ENCODE measurements at regions not wholly inside any gene's neighbourhood (a gene's known extent, or its start where the extent isn't known, plus 50 kb on each side); places are given as distances from the start of the nearest gene placed in this dataset.

DNA sequence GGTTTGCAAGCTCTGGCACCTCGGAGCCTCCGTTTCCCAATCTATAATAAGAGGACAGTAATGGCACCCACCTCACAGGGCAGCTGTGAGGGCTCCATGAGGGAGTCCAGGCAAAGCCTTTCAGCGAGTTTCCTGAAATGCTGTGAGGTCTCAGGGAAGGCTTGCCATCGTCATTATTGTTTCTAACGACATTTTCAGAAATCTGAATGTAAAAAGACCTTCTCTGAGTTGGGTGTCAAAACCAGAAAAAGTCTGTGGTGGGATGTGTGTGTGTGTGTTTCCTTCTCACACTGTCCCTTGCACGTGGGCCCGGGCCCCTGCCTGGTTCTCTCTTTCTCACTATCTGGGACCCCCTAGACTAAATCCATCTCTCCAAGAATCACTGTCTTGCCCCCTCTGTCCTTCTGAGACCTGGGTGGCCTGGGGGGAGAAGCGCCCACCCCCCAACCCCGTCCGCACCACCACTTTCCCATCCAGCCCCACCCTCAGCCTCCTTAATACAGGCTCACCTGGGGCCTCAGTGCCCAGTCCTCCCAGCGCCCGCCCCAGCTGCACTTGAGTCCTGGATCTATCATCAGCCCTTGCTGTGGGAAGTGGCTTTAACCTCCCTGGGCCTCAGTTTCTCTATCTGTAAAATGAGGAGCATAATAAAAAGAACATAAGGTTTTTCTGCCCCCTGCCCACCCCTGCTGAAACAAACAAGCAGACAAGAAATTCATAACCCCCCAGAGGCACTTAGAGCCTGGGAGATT, 180.3 kb downstream of the C9orf50 start:
- Mint-ChIP-seq H3K4me1 (ENCODE audit: unreplicated experiment) (peaks cover 38% of the 10 kb centered on the region), H3K27me3 (peaks cover 17% of the 10 kb centered on the region)
- TF ChIP-seq, protein P1, sequence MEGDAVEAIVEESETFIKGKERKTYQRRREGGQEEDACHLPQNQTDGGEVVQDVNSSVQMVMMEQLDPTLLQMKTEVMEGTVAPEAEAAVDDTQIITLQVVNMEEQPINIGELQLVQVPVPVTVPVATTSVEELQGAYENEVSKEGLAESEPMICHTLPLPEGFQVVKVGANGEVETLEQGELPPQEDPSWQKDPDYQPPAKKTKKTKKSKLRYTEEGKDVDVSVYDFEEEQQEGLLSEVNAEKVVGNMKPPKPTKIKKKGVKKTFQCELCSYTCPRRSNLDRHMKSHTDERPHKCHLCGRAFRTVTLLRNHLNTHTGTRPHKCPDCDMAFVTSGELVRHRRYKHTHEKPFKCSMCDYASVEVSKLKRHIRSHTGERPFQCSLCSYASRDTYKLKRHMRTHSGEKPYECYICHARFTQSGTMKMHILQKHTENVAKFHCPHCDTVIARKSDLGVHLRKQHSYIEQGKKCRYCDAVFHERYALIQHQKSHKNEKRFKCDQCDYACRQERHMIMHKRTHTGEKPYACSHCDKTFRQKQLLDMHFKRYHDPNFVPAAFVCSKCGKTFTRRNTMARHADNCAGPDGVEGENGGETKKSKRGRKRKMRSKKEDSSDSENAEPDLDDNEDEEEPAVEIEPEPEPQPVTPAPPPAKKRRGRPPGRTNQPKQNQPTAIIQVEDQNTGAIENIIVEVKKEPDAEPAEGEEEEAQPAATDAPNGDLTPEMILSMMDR (conservative IDR thresholded peaks at IDR 0.05), result no peak

DNA sequence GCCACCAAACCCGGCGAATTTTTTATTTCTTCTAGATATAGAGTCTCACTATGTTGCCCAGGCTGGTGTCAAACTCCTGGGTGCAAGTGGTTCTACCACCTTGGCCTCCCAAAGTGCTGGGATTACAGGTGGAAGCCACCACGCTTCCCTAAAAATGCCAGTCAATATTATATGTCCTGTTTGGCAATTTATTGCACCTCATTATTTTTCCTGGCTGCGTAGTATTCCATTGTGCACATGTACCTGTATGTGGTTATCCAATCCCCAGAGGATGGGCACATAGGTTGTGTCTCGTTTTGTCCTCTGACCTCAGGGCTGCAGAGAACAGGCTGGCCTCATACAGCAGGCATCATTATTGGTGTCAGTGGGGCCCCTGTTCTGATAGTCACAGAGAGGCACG, 181.7 kb downstream of the C9orf50 start:
- no peak for DNase-seq (ENCODE audit: extremely low spot score, unreplicated experiment)
- Mint-ChIP-seq H3K9me3 (no peaks in the 10 kb centered on the region), H3K27ac (no peak overlapping the region), H3K4me3 (peak overlapping the region; percentile 75), H3K4me1 (ENCODE audit: unreplicated experiment) (peaks cover 44% of the 10 kb centered on the region), H3K36me3 (no peaks in the 10 kb centered on the region), H3K27me3 (peaks cover 18% of the 10 kb centered on the region)
- TF ChIP-seq, protein P1 (conservative IDR thresholded peaks at IDR 0.05), result no peak

More for the DNA sequence above, 180.3 kb downstream of the C9orf50 start:
- no peaks in the 10 kb centered on the region for H3K9me3 Mint-ChIP-seq
- no peaks in the 10 kb centered on the region for H3K36me3 Mint-ChIP-seq
- peak overlapping the region; percentile 44 for H3K27ac Mint-ChIP-seq
- no peak for DNase-seq (ENCODE audit: extremely low spot score, unreplicated experiment)
- no peak overlapping the region for H3K4me3 Mint-ChIP-seq

DNA sequence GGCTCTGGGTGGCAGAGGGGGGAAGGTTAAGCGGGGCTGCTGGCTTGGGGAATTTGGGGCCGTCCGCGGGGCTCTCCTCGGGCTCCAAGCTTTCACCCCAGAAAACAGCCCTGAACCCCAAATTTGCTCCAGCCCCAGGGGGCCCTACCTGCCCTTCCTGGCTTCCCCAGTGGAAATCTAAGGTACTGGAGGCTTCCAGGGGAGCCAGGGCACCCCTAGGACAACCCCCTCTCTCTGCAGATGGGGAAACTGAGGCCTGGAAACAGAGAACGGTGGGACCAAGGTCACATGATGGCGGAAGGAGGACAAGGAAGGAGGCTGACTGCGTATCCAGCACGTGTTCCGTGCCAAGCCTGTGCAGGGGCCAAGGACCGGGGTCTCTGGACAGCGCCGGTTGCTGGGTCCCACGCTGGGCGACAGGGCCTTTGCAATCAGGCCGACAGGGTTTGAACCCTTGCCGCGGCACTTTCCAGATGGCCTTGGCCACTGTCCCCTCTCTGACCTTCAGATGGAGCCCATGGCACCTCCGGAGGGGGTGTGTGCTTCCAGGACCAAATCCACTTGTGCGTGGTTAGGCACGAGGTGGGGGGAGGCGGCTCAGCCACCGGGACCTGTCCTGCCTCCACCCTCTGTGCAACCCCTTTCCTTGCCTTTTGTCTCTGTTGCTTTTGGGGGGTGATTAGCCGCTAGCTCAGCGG, 183.1 kb downstream of the C9orf50 start:
- Mint-ChIP-seq H3K27ac (no peak overlapping the region), H3K4me1 (ENCODE audit: unreplicated experiment) (peaks cover 42% of the 10 kb centered on the region), H3K36me3 (no peaks in the 10 kb centered on the region), H3K27me3 (peaks cover 20% of the 10 kb centered on the region), H3K9me3 (no peaks in the 10 kb centered on the region), H3K4me3 (peak overlapping the region; percentile 75)
- no peak for DNase-seq (ENCODE audit: extremely low spot score, unreplicated experiment)
- TF ChIP-seq, protein P1 (conservative IDR thresholded peaks at IDR 0.05), result no peak

DNA sequence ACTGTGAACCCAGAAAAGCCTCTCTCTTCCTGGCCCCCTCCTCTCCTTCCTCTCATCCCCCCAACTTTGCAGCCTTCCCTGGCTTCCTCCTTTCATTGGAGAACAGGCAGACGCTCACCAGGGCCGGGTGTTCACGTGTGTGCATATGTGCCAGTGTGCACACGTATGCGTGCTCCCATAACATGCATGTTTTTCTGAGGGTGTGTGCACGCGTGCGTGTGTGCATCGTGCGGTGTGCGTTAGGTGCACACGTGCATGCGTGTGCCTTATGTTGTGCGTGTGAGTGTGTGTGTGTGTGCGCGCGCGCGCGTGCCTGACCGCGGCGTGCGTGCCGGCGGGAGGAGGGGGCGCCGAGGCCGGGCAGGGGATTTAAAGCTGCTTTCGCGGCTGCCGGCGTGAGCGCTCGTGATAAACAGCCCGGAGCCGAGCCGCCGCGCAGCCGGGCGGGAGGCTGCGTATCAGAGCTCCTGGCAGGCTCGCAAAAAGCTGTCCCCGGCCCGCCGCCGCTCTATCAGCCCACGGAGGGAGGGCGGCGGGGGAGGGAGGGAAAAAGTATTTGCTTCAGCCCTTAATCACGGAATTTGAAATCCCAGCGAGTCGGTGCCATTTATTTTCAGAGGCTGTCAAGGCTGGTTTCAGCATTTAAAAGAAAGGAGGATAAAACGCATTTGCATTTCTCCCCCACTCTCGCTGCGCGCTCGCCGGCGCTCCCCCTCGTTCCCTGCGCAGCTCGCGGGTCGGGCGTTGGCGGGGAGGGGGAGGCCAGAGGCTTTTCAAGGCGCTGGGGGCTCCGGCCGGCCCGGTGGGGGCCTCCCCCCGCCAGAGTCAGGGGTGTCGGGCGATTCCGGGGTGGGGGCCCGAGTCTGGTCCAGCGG, 183.9 kb downstream of the C9orf50 start:
- no peak for DNase-seq (ENCODE audit: extremely low spot score, unreplicated experiment)
- H3K4me3 Mint-ChIP-seq, result peak overlapping the region; percentile 88
- no peaks in the 10 kb centered on the region for H3K9me3 Mint-ChIP-seq
- peaks cover 47% of the 10 kb centered on the region for H3K4me1 Mint-ChIP-seq (ENCODE audit: unreplicated experiment)
- H3K27ac Mint-ChIP-seq, result peak overlapping the region; percentile 79
- peaks cover 20% of the 10 kb centered on the region for H3K27me3 Mint-ChIP-seq
- no peaks in the 10 kb centered on the region for H3K36me3 Mint-ChIP-seq
- TF ChIP-seq, protein P1 (conservative IDR thresholded peaks at IDR 0.05), result no peak

DNA sequence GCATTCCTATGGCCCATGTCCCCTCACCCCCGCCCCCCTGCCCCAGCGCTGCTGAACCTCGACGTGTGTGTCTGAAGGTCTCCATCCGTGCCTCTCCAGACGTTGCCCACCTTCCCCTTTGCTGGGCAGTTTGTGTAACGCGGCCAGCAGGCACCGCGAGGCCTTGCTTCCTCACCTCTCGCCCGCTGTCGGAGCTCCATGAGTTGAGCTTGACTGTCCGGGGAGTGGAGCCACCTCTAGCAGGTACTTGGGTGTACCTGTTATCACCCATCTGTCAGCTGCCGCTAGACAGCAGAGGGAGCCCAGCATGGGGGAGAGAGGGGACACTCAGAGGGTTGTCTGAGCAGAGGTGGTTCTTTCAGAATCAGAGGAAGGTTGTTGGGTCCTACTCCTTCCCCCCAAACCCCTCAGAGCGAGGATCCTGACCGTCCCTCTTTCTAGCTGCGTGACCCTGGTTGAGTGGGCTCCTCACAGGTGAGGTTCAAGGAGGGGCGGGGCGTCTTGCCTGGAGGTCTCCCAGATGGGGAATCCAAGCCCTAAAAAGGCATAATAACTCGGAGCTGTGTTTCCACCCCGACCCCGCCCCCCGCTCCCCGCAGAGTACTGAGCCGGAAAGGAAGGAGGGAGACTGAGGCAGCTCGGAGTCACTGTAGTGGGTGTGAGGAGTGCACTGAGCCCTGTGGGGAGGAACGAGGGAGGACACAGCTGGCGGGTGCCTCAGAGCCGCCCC, 184.7 kb downstream of the C9orf50 start:
- TF ChIP-seq, protein P1 (conservative IDR thresholded peaks at IDR 0.05), result no peak
- Mint-ChIP-seq H3K4me1 (ENCODE audit: unreplicated experiment) (peaks cover 56% of the 10 kb centered on the region), H3K4me3 (peak overlapping the region; percentile 39), H3K27me3 (peaks cover 20% of the 10 kb centered on the region), H3K36me3 (no peaks in the 10 kb centered on the region), H3K9me3 (no peaks in the 10 kb centered on the region), H3K27ac (peak overlapping the region; percentile 79)
- no peak for DNase-seq (ENCODE audit: extremely low spot score, unreplicated experiment)
